ENCODE measurements at regions not wholly inside any gene's neighbourhood (a gene's known extent, or its start where the extent isn't known, plus 50 kb on each side); places are given as distances from the start of the nearest gene placed in this dataset.

- TF ChIP-seq CTCF (IDR thresholded peaks at IDR 0.05) (no peak), POLR2A (IDR thresholded peaks at IDR 0.05) (no peak)
These were observed 102.9 kb downstream of the TRIM29 start for GRCh38 chr11:120034881-120035630.

Measured in Peyer's patch (tissue), 4 donors.